HUES64 (cell line): ENCODE measurements at regions not wholly inside any gene's neighbourhood (a gene's known extent, or its start where the extent isn't known, plus 50 kb on each side); places are given as distances from the start of the nearest gene placed in this dataset.
"Not testable (repeated sequence)": the region's sequence is repeated elsewhere in the genome, so short reads cannot be mapped to it uniquely, and the experiment has no call there.

Source experiments
- H3K27ac ChIP-seq: 2 replicates; pipeline ENCODE4 v1.7.0; 2013; ENCODE audit warnings: low read depth, low read length, inconsistent platforms
- H3K27me3 ChIP-seq: 2 replicates; pipeline ENCODE4 v1.6.1; 2013; ENCODE audit warnings: mild to moderate bottlenecking, low read length; ENCODE audit not compliant: insufficient read depth
- H3K36me3 ChIP-seq: 2 replicates; pipeline ENCODE4 v1.6.1; 2013; ENCODE audit warnings: mild to moderate bottlenecking, low read length; ENCODE audit not compliant: insufficient read depth
- H3K4me1 ChIP-seq: 2 replicates; pipeline ENCODE4 v1.6.1; 2013; ENCODE audit warnings: mild to moderate bottlenecking, low read length, moderate library complexity; ENCODE audit not compliant: insufficient read depth
- H3K4me3 ChIP-seq: 2 replicates; pipeline ENCODE4 v1.5.1; 2013; ENCODE audit warnings: mild to moderate bottlenecking, low read length, moderate library complexity
- H3K9ac ChIP-seq: 2 replicates; pipeline ENCODE4 v1.6.1; 2013; ENCODE audit warnings: mild to moderate bottlenecking, low read depth, low read length
- H3K9me3 ChIP-seq: 2 replicates; pipeline ENCODE4 v1.6.1; 2013; ENCODE audit warnings: low read depth, low read length; ENCODE audit not compliant: insufficient read depth
- WGBS: fragments of 150-250, 120-280 bp; methylation state at CpG from one replicate; pipeline ENCODE4 v1.1.7; 2013; ENCODE audit warnings: missing lambda C conversion rate; 5-methylcytosine and 5-hydroxymethylcytosine counted together

DNA sequence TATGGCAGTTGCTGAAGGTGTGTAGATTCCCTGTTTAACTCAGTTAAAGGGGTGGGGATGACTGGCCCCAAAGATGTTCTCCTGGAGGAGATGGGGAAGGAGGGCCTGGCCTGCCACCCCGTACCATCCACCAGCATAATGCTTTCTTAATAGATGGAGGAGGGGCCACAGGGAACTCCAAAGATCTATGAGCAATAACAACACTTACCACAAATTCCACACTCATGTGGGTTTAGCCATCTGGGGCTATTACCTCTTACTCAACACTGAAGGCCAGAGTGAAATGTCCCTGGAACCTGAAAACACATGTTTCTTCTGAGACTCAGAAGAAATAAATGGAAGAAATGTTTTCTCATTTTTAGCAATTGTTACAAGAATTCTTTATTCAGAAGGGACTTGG lies 259.0 kb downstream of the CXCL12 start:
- no CpG with 5 or more reads among the region's 1 CpG for WGBS

DNA sequence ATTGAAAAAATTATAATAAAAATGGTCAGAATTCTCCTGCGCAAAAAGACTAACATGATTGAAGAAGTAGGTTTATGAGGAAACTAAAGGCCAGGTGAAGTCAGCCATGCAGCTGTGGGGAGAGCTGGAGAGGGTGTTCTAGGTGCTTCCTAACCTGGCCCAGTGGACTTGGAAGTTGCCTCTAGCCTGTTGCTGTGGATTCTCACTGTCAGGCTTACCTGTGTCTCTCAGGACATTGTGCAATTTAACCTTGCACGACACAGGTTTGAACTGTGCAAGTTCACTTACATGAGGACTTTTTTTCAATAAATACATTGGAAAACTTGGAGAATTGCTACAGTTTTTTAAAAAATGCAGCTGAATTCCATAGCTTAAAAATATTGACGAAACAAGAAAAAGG lies 266.4 kb downstream of the CXCL12 start:
- H3K27ac ChIP-seq, result no peak overlapping the region
- H3K27me3 ChIP-seq, result no peaks in the 10 kb centered on the region
- no peaks in the 10 kb centered on the region for H3K36me3 ChIP-seq
- H3K4me1 ChIP-seq, result no peaks in the 10 kb centered on the region
- WGBS, result 95% methylated on average over 2 of the region's 3 CpGs
- no peak overlapping the region for H3K9ac ChIP-seq
- H3K9me3 ChIP-seq, result no peaks in the 10 kb centered on the region
- H3K4me3 ChIP-seq, result no peak overlapping the region

More for the DNA sequence above, 259.0 kb downstream of the CXCL12 start:
- Histone ChIP-seq H3K27ac (no peak overlapping the region), H3K27me3 (no peaks in the 10 kb centered on the region), H3K4me1 (no peaks in the 10 kb centered on the region), H3K36me3 (no peaks in the 10 kb centered on the region), H3K4me3 (no peak overlapping the region), H3K9me3 (no peaks in the 10 kb centered on the region), H3K9ac (no peak overlapping the region)

DNA sequence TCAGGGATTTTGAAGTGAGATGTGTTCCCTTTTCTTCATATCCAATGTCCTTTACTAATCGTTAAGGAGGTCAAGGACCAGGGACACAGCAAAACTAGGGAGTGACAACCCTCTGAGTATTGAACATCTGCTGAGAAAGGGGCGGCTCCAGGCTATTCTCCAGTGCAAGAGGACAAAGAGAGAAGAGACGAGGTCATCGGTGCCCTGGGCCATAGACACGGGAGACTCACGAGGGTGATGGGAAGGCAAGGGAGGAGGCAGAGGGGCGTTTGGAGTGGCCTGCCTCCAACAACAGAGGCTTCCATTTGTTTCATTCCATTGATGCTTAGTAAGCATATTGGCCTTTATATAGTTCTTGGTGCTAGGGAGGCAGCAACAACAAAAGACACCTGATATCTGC lies 268.4 kb downstream of the CXCL12 start:
- Histone ChIP-seq H3K4me3 (no peak overlapping the region), H3K27ac (no peak overlapping the region), H3K36me3 (no peaks in the 10 kb centered on the region), H3K9ac (no peak overlapping the region), H3K4me1 (peaks cover 7% of the 10 kb centered on the region; the same call in 1 of the 2 replicates), H3K27me3 (no peaks in the 10 kb centered on the region), H3K9me3 (peaks cover 3% of the 10 kb centered on the region; the same call in 1 of the 2 replicates)
- WGBS, result 82% methylated on average over 7 of the region's 7 CpGs

DNA sequence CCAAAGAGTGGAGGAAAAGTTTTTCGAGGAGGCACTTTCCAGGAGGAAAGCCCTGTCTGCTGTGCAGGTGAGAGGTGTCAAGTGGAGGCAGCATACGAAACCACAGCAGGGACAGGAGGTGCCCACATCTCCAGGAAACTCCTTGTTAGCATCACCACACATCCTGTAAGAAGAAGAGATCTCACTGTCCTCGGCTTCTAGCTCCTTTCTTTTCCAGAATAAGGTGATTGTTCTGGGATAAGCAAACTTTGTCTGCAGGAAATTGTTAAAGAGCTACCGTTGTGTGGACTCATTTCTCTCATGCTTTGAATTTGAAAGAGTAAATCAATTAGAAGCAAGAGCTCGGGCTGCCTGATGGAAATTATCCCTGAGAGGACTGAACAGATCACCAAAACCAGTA lies 269.4 kb downstream of the CXCL12 start:
- H3K36me3 ChIP-seq, result no peaks in the 10 kb centered on the region
- peaks cover 7% of the 10 kb centered on the region; the same call in 1 of the 2 replicates for H3K4me1 ChIP-seq
- no peak overlapping the region for H3K9ac ChIP-seq
- 81% methylated on average over 5 of the region's 5 CpGs for WGBS
- H3K27ac ChIP-seq, result no peak overlapping the region
- H3K4me3 ChIP-seq, result no peak overlapping the region
- H3K9me3 ChIP-seq, result peaks cover 3% of the 10 kb centered on the region; the same call in 1 of the 2 replicates
- no peaks in the 10 kb centered on the region for H3K27me3 ChIP-seq

DNA sequence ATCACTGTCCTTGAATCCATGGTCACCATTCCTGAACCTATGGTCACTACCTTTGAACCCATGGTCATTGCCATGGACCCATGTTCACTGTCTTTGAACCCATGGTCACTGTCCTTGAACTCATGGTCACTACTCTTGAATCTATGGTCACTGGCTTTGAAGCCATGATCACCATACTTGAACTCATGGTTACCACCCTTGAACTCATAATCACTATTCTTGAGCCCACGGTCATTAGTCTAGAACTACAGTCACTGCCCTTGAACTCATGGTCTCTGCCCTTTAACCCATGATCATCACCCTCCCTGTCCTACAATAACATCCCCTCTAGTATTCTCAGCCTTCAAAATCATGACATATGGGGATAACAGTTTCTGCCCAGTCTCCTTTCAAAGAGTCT lies 270.5 kb downstream of the CXCL12 start:
- Histone ChIP-seq H3K4me3 (no peak overlapping the region), H3K36me3 (no peaks in the 10 kb centered on the region), H3K27me3 (no peaks in the 10 kb centered on the region), H3K9me3 (peaks cover 3% of the 10 kb centered on the region; the same call in 1 of the 2 replicates), H3K9ac (no peak overlapping the region), H3K4me1 (peaks cover 7% of the 10 kb centered on the region; the same call in 1 of the 2 replicates), H3K27ac (no peak overlapping the region)
- 90% methylated on average over 1 of the region's 1 CpG for WGBS

DNA sequence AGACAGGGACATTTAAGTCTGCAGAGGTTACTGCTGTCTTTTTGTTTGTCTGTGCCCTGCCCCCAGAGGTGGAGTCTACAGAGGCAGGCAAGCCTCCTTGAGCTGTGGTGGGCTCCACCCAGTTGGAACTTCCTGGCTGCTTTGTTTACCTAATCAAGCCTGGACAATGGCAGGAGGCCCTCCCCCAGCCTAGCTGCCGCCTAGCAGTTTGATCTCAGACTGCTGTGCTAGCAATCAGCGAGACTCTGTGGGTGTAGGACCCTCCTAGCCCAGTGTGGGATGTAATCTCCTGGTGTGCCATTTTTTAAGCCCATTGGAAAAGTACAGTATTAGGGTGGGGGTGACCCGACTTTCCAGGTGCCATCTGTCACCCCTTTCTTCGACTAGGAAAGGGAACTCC lies 272.6 kb downstream of the CXCL12 start:
- 0 out of 2 replicates have a peak overlapping the region, but pooled peaks have one; percentile 52 for H3K9ac ChIP-seq
- H3K36me3 ChIP-seq, H3K27me3 ChIP-seq, H3K9me3 ChIP-seq, H3K4me1 ChIP-seq, H3K4me3 ChIP-seq: not testable (repeated sequence)
- peak overlapping the region; percentile 49; the same call in 1 of the 2 replicates for H3K27ac ChIP-seq
- WGBS, result 55% methylated on average over 4 of the region's 4 CpGs

DNA sequence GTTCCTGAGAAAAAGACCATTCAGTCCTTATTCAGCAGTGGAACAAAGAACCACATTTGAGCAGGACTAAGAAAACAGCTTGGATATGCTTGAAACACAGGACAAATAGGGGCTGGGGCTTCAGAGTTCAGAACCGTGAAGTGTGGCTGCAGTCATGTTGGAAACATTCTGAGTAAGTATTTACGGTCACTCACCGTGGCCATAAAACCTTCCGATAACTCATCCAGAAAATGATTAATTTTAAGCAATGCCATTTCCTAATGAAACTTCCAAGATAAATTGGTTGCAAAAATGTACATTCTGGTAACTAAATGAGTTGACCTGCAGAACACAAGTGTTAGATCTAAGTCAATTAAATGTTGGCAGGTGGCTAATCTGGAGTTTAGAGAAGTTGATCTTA lies 279.2 kb downstream of the CXCL12 start:
- Histone ChIP-seq H3K4me3 (no peak overlapping the region), H3K27ac (no peak overlapping the region), H3K36me3 (no peaks in the 10 kb centered on the region), H3K27me3 (no peaks in the 10 kb centered on the region), H3K4me1 (peaks cover 12% of the 10 kb centered on the region; the same call in 1 of the 2 replicates), H3K9ac (no peak overlapping the region), H3K9me3 (no peaks in the 10 kb centered on the region)
- 93% methylated on average over 4 of the region's 4 CpGs for WGBS

DNA sequence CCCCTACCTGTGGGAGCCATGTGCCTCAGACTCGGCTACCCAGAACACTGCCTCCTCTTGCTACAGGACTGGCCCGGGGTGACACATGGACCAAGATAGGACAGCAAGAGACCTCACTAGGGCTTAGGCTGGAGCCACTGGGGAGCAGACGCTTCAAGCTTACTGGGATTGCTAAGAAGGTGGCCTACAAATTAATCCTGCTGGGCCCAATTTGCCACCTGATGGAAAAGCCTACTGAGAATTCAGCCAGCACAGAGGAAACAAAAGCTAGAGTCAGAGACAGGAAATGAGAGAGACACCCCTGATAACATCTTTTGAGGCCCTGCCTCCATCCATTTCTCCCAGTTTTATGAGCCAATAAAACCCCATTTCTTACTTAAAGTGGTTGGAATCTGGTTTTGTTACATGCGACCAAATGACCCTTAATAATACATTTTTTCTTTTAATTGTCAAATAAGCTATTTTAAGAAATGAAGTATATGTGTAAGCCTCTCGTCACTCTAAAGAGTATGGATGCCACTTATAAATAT lies 282.1 kb downstream of the CXCL12 start:
- H3K4me1 ChIP-seq, result peaks cover 12% of the 10 kb centered on the region; the same call in 1 of the 2 replicates
- 87% methylated on average over 3 of the region's 5 CpGs for WGBS

DNA sequence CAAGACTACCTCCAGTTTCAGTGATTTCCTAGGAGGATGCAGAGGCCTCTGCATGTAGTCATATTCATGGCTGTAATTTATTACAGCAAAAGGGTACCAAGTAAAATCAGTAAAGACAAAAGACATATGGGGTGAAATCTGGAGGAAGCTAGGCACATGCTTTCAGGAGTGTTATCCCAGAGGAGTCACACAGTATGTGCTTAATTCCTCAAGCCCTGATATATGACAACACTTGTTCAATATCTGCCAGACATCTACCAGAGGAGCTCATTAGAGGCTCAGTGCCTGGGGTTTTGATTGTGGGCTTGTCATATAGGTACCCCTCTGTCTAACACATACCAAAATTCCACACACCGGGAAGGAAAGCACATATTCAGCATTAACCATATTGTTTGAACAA lies 283.8 kb downstream of the CXCL12 start:
- H3K4me1 ChIP-seq, result peaks cover 12% of the 10 kb centered on the region; the same call in 1 of the 2 replicates

More for the DNA sequence above, 282.1 kb downstream of the CXCL12 start:
- Histone ChIP-seq H3K9me3 (no peaks in the 10 kb centered on the region), H3K4me3 (no peak overlapping the region), H3K9ac (no peak overlapping the region), H3K36me3 (no peaks in the 10 kb centered on the region), H3K27me3 (no peaks in the 10 kb centered on the region), H3K27ac (no peak overlapping the region)

DNA sequence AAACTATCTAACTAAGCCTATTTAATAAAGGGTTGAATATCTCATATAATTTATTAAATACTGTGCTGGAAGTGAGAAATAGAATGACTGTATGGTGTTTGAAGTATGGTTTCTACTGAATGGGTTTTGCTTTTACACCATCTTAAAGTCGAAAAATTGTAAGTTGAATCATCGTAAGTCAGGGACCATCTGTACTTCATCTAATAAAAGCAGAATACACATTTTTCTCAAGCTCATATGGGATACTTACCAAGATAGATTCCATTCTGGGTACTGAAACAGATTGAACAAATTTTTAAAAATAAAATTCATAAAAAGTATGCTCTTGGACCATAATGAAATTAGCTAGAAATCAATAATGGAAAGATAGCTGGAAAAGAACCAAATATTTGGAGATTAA lies 285.4 kb downstream of the CXCL12 start:
- H3K9ac ChIP-seq, result no peak overlapping the region
- H3K9me3 ChIP-seq, result no peaks in the 10 kb centered on the region
- H3K36me3 ChIP-seq, result no peaks in the 10 kb centered on the region
- 93% methylated on average over 2 of the region's 2 CpGs for WGBS
- peaks cover 12% of the 10 kb centered on the region; the same call in 1 of the 2 replicates for H3K4me1 ChIP-seq
- H3K4me3 ChIP-seq, result no peak overlapping the region
- H3K27ac ChIP-seq, result no peak overlapping the region
- no peaks in the 10 kb centered on the region for H3K27me3 ChIP-seq

More for the DNA sequence above, 283.8 kb downstream of the CXCL12 start:
- no peak overlapping the region for H3K9ac ChIP-seq
- no peak overlapping the region for H3K4me3 ChIP-seq
- H3K27me3 ChIP-seq, result no peaks in the 10 kb centered on the region
- no peaks in the 10 kb centered on the region for H3K9me3 ChIP-seq
- WGBS, result 46% methylated on average over 1 of the region's 1 CpG
- H3K27ac ChIP-seq, result no peak overlapping the region
- H3K36me3 ChIP-seq, result no peaks in the 10 kb centered on the region

DNA sequence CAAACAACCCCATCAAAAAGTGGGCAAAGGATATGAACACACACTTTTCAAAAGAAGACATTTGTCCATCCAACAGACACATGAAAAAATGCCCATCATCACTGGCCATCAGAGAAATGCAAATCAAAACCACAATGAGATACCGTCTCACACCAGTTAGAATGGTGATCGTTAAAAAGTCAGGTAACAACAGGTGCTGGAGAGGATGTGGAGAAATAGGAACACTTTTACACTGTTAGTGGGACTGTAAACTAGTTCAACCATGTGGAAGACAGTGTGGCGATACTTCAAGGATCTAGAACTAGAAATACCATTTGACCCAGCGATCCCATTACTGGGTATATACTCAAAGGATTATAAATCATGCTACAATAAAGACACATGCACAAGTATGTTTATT lies 288.7 kb downstream of the CXCL12 start:
- WGBS, result 98% methylated on average over 4 of the region's 4 CpGs
- not testable (repeated sequence) for H3K36me3 ChIP-seq, H3K27me3 ChIP-seq, H3K4me3 ChIP-seq, H3K4me1 ChIP-seq, H3K27ac ChIP-seq, H3K9me3 ChIP-seq, H3K9ac ChIP-seq

DNA sequence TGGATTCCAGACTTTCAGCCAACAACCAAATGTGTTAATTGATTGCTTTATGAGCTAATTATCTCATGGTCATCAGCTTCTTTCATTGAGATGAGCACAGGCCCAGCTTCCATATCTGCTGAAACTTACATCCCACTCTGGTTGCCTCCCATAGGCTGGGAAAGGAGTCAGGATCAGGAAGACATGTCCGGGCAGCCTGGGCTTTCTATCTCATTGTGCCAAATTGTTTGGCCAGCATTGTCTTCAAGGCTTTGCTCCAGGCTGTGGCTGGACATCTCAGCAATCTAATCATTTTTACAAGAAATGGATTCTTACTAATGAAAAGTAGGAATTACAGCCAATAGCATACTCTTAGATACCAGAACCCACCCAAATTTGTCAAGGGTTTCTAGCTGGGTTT lies 295.2 kb downstream of the CXCL12 start:
- Histone ChIP-seq H3K4me3 (no peak overlapping the region), H3K27me3 (no peaks in the 10 kb centered on the region), H3K4me1 (0 out of 2 replicates have a peak, but pooled peaks cover 3% of the 10 kb centered on the region), H3K9me3 (peaks cover 18% of the 10 kb centered on the region), H3K9ac (no peak overlapping the region), H3K27ac (no peak overlapping the region), H3K36me3 (no peaks in the 10 kb centered on the region)
- WGBS, result 96% methylated on average over 1 of the region's 1 CpG
